ENCODE measurements at regions not wholly inside any gene's neighbourhood (a gene's known extent, or its start where the extent isn't known, plus 50 kb on each side); places are given as distances from the start of the nearest gene placed in this dataset.

DNA sequence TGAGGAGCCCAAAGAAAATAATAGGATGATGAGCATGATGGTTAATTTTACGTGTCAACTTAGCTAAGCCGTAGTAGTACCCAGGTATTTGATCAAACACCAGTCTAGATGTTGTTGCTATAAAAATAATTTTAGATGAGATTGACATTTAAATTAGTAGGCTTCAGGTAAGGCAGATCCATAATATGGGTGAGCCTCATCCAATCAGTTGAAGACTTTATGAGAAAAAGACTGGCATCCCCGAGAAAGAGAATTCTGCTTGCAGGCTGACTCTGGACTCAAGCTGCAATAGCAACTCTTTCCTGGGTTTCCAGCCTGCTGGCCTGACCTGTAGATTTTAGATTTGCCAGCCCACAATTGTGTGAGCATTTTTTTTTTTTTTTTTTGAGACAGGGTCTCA is 192.8 kb upstream of the LNX1 start:
- ChIA-PET POLR2A (no interaction called here), CTCF (no interaction called here)

- POLR2A ChIA-PET: no interaction called here
- CTCF ChIA-PET: no interaction called here
Measured at GRCh38 chr4:53783208-53783859, 192.0 kb upstream of the LNX1 start.

DNA sequence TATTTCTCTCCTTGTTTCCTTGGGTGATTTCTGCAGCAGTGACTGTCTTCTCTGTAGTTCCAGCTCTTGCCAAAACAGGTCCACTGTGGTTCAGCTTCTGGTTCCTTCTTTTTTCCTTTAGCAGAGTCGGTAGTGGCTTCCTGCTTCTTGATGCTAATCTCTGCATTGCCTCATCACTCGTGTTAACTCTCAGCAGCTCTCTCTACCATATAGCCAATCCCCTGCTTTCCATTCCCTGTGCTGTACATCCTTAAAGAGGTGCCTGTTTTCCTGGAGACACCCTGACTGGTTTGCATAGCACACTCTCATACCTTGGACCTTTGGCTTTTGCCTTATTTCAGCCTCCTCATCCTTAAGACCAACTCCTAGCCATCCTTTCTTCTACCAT is 191.2 kb upstream of the LNX1 start:
- POLR2A ChIA-PET: no interaction called here
- CTCF ChIA-PET: no interaction called here

GRCh38 chr4:53781629-53782457 is 190.6 kb upstream of the LNX1 start:
- CTCF ChIA-PET: no interaction called here

DNA sequence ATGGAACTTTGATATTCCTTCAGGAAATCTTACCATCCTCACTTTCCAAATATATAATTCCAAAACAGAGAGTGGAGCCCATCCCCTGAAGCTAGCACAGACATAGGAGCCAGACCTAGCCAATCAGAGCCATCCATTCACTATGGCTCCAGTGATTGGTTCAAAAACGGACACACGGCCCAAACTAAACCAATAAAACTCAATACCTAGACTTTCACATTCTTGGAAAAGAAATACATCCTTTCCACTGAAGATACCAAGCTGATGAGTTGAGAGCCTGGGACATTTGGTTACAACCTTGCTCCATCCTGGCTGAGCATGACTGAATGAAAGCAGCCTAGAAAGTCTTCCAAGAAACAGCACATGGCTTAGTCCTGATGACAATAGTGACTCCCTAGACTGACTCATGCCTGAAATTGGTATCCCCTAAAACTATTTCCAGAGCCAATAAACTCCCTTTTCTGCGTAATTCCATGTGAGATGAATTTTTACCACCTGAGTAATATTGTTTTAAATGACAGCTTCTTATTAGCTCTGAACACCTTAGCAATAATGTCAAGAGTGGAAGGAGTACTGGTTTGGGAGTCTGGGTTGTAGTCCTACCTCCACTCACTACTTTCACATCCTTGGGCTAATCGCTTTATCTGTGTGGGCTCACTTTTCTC is 189.6 kb upstream of the LNX1 start:
- ChIA-PET POLR2A (no interaction called here), CTCF (no interaction called here)

More at GRCh38 chr4:53781629-53782457, 190.6 kb upstream of the LNX1 start:
- POLR2A ChIA-PET: no interaction called here

- ChIA-PET POLR2A (no interaction called here), CTCF (no interaction called here)
Measured at GRCh38 chr4:53779025-53779424, 187.7 kb upstream of the LNX1 start.

GRCh38 chr4:53778155-53778554 is 186.9 kb upstream of the LNX1 start:
- ChIA-PET CTCF (no interaction called here), POLR2A (no interaction called here)

DNA sequence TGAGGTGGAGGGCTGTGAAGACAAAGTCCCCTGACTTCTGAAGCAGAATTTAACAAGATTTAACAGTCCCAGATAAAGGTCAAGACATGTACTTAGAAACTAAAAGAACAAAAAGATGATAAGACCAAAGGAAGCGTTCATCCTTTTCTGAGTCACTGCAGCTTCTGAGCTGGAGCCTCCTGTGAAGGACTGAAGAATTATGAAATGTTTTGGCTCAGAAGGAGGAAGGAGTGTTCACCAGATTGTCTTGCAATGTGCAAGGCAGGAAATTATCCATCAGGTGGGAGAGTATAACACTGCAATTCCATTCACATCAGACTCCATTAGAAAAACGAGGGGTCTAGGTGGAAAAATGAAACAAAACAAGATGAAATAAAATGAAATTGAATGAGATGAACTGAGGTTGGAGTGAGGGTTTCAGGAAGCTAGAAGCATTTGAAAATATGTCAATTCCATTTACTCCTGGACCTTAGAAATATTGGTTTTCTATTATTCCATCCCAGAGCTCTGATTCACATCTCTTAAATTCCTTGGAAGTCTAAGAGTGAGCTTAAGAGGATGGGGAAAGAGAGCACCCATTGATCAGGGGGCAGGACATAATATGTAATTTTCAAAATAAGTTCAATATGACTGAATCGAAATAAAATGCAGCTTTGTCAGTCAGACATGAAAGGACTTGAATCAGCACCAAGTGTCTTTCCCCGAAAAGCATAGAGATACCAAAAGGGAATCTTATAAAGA is 186.1 kb upstream of the LNX1 start:
- ChIA-PET POLR2A (no interaction called here), CTCF (no interaction called here)

- POLR2A ChIA-PET: no interaction called here
- CTCF ChIA-PET: no interaction called here
Measured at GRCh38 chr4:53776141-53776540, 184.9 kb upstream of the LNX1 start.

DNA sequence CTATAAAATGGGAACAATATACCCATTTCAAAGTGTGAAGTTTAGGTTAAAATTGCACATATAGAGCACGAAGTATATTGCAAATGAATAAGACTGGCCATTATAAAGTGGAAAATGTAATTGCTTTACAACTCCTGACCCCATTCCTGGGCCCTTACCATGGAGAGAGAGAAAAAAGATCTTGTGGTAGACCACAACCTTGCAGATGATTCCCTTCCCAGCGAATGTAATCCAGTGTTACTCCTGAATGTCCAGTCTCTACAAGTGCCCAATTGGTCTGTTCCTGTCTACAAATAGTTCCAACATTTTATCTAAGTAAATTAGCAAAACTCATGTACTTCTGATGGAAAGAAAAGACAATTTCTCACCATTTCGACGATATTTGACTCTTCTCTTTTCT is 184.1 kb upstream of the LNX1 start:
- ChIA-PET CTCF (no interaction called here), POLR2A (no interaction called here)

- ChIA-PET CTCF (no interaction called here), POLR2A (no interaction called here)
Measured at GRCh38 chr4:53771326-53771725, 180.0 kb upstream of the LNX1 start.

- ChIA-PET POLR2A (interaction anchor here (0.6 kb wide), 1 partner anchor 273 kb away, joined by 7 read pairs; no protein-coding TSS in a partner anchor), CTCF (no interaction called here)
Measured at GRCh38 chr4:53767482-53767881, 176.2 kb upstream of the LNX1 start.

- CTCF ChIA-PET: no interaction called here
- POLR2A ChIA-PET: interaction anchor here (0.7 kb wide), 1 partner anchor 170 kb away, joined by 5 read pairs; no protein-coding TSS in a partner anchor
Measured at GRCh38 chr4:53764761-53765490, 173.6 kb upstream of the LNX1 start.

DNA sequence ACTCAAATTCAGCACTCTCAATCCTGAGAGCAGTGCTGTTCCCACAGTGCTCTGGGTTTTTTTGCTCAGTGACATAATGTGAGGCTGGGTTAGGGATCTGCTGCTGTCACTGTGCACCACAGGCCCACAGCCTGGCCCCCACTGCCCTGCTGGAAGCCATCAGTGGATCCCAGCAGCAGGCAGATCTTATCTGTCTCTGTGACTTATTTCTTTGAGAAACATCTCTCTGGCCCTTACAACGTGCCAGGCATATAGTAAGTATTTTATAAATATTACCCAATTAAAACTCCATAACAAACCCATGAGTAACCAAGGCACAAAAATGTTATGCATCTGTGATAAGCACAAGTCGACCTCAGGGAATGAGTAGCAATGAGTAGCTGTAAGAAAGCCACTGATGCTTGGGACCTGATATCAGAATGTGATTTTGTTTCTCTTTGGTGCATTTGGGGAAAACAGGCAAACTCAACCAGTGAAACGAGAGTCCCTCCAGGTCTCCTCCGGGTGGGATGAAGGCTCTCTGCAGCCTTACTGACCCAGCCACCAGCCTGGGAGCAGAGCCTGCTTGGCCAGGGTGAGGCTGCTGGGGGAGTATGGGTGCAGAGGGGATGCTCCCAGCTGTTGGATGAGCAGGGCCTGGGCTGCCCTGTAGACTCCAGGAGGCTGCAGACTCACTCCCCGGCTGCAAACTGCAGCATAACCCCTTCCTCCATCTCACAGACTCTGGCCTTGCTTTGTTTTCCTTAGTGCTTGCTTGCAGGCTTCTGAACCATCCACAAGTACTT is 172.7 kb upstream of the LNX1 start:
- ChIA-PET POLR2A (interaction anchor here (0.7 kb wide), 1 partner anchor 169 kb away, joined by 5 read pairs; no protein-coding TSS in a partner anchor), CTCF (no interaction called here)

- CTCF ChIA-PET: no interaction called here
- POLR2A ChIA-PET: no interaction called here
Measured at GRCh38 chr4:53755656-53756055, 164.4 kb upstream of the LNX1 start.

DNA sequence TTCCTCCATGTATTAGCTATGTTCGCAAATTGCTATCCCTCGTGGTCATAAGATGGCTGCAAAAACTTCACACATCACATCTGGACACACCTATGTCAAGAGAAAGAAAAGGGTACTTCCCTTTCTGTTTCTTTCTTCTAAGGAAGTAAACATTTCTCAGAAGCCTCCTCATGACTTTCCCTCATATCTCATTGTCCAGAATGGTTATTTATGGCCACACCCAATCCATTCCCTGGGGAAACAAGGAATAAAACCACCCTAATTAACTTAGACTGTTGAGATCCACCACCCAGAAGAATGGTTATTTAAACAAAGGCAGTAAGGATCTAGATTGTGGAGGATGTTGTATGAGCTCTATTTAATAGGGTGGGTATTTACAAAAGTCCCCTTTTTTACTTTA is 160.8 kb upstream of the LNX1 start:
- CTCF ChIA-PET: no interaction called here
- POLR2A ChIA-PET: no interaction called here

DNA sequence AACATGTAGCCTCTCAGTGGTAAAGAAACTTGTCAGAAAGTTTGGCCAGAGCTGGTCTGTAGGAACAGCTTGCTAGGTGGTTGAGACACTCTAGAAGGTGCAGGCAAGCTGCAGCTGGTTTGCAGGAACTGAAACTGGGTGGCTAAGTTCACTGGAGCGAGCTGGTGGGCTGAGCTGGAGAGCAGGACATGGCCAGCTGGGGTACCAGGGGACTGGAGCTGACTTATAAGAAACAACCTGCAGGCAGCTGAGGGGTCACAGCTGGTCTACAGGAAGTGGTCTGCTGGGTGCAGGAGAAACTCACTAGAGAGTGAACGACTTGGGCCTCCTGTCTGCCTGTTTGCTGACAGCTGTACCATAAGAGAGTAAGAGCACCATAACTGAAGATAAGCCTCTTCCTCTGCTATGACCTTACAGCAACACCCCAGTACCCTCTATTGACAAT is 157.1 kb upstream of the LNX1 start:
- ChIA-PET POLR2A (no interaction called here), CTCF (no interaction called here)

- ChIA-PET POLR2A (no interaction called here), CTCF (no interaction called here)
Measured at GRCh38 chr4:53747401-53747800, 156.1 kb upstream of the LNX1 start.

Measured in activated CD8-positive, alpha-beta memory T cell treated with anti-CD3 and anti-CD28 coated beads for 36 hours (primary cell).